ENCODE measurements at regions not wholly inside any gene's neighbourhood (a gene's known extent, or its start where the extent isn't known, plus 50 kb on each side); places are given as distances from the start of the nearest gene placed in this dataset.
"Not testable (repeated sequence)": the region's sequence is repeated elsewhere in the genome, so short reads cannot be mapped to it uniquely, and the experiment has no call there.

- no peak for DNase-seq
Observed at GRCh38 chr11:116698080-116698479, 74.7 kb downstream of the BUD13 start.

- DNase-seq, result no peak
Observed at GRCh38 chr11:116697639-116698038, 75.1 kb downstream of the BUD13 start.

DNA sequence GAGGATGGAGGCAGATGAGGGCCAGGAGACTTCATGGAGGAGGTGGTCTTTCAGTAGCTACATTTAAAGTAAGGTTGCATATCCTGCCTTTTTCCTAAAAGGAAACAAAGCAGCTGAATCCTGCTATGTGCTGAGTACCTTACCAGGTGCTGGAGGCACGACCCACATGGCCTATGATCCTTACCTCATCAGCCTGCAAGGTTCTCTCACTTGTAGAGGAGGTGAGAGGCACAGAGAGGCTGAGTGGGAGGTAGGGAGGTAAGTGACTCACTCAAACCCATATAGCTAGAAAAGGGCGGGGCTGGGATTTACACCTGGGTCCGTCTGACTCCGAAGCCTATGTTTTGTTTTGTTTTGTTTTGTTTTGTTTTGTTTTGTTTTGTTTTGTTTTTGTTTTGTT, 75.8 kb downstream of the BUD13 start:
- peak; percentile 38 for DNase-seq

DNA sequence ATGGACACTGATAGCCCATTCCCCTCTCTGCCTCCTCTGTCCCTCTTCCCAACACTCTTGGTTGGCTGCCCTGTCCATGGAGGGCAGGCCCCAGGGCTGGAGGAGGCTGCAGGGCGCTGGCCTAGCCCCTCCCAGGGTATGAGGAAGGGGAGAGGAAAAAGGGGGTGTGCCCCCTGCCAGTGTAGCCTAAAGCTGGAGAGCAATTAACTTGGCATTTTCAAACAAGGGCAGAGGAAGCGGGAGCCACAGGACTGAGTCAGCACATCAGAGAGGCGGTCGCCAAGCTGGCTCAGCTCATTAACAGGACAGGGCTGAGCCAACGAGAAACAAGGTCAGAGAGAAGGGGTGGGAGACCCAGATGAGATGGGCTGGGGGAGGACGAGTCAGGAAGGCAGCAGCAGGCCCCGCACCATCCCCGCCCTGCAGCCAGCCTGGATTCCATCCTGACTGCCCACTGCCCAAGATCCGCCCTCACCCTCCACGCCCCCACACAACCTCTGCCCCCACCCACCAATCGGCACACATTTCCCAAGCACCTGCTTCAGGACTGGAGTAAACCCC, 76.3 kb downstream of the BUD13 start:
- no peak for DNase-seq

DNA sequence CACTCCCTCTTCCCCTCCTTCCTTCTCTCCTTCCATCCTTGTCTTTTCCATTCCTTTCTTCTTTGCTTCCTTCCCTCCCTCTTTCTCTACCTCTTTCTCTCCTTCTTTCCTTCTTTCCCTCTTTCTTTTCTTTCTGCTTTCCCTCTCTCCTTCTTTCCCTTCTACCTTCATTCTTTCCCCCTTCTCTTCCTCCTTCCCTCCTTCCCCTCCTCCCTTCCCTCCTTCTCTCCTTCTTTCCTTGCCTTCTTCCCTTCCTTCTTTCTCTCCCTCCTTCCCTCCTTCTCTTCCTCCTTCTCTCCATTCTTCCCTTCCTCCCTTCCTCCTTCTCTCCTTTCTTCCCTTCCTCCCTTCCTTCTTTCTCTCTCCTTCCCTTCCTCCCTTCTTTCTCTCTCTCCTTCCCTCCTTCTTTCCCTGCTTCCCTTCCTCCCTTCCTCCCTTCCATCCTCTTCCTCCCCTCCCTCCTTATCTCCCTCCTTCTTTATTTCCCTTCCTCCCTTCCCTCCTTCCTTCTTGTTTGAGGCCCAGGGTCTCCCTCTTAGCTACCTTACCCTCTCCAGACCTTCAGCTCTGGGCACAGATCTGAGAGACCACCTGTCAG, 77.0 kb downstream of the BUD13 start:
- no peak for DNase-seq

DNA sequence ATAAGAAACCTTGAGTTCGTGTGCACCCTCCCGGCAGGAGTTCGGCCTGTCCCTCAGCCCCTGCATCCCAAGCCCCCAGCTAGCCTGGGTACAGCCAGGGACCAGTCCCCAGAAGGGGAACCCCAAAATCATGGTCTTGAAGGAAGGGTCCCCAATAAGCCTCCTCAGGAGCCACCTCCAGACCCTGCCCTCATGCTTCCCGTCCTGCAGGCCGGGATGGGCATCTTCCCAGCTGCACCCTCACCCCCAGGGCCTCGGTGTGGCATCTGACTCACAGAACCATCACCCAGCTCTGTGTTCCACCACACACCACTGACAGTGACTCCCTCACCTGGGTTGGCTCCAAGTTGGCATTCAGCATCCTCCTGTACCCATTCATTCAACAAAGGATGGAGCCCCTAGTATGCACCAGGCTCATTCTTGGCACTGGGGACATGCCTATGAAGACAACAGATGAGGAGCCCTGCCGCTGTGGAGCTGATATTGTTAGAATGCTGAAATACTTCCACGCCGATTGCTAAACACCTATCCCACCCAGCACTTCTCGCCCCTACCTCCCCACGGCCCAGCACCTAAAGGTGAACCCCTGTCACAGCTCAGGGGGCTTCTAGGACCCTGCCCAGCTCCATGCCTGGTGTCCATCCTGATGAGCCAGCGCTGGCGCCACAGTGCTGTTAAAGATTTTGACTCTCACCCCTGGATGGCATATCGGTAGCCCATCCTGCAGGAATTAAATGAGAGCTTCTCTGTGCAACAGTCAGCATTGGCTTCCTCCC, 77.8 kb downstream of the BUD13 start:
- no peak for DNase-seq

- no peak for DNase-seq
Observed at GRCh38 chr11:116694349-116694725, 78.5 kb downstream of the BUD13 start.

- DNase-seq, result no peak
Observed at GRCh38 chr11:116693593-116694348, 79.0 kb downstream of the BUD13 start.

- DNase-seq, result no peak
Observed at GRCh38 chr11:116693102-116693570, 79.7 kb downstream of the BUD13 start.

DNA sequence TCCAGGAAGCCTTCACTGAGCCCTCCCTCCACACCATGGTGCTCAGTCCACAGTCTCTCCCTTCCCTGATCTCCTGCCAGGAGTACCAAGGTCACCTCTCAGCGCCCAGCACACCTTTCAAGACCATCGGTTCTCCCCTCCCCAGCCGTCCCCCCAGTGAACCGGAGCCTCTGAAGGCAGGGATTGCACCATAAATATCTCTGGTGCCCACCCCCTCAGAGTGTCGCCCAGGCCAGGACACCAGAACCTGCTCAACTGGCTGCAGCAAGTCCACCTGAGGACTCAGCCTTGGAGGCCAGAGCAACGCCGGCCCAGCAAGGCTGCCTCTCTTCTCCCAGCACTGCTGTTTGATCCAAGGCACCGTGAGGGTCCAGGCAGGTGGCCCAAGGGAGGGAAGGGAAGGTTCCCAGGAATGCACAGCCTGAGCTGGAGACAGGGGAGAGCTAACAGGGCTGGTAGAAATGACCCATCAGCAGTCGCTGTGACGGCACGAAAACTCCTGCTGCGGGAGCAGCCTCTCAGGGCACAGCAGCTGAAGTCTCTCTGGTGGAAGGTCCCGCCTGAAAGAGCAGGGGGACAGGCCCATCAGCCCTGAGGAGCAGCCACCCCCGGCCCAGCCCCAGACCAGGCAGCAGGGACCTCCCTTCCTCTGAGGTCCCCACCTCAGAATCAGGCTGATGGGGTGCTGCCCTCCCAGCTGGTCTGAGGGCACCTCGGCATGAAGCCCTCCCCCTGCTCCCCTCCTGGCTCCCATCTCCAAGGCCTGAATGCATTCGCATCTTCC, 80.3 kb downstream of the BUD13 start:
- no peak for DNase-seq

GRCh38 chr11:116691771-116692177, 81.0 kb downstream of the BUD13 start:
- DNase-seq, result no peak

- DNase-seq, result no peak
Observed at GRCh38 chr11:116690611-116691010, 82.2 kb downstream of the BUD13 start.

- DNase-seq, result no peak
Observed at GRCh38 chr11:116689413-116690127, 83.2 kb downstream of the BUD13 start.

DNA sequence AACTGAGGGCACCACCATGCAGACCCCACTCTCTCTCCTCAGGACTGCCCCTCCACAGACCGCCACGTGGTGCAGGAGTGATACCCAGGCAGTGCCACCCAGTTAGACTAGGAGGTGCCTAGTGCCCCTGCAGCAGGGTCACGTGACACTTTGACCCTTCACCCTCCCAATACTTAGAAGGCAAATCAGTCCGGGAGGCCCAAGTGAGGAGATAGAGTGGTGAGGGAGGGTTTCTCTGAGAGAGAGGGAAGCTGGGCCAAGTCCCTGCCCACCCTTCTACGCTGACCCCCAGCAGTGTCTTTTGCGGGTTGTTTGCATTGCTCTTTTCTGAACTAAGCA, 84.6 kb downstream of the BUD13 start:
- no peak for DNase-seq

DNA sequence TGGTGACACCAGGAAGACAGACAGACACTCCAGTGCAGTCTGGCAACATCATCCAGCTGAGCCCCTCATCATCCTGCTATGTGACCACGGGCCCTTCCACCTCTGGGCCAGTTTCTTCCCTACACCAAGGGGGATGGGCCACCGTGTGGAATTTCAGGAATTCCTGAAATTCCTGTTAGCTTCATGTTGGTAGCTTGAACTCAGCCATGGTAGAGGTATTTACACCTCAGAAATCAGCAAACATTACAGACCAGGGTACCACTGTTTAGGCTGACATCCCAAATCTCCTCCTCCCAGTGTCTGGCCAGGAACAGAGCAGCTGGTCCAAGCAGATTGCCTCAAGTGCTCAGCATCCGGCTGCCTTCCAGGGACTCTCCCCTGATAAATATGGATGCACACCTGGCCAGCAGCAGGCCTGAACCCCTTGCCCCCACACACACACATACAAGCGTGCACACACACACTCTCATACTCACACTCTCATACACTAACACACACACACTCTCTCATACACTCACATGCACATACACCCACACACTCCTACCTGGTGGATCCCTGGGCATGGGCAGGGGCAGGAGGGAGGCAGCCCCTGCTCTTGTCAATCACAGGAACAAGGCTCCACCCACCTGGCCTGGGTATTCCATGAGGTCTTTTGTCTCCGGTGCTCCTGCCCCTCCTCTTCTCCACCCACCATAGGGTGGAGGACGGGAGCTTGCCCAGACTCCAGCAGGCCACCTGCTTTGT, 85.2 kb downstream of the BUD13 start:
- DNase-seq, result peak; percentile 47

GRCh38 chr11:116686866-116687265, 85.9 kb downstream of the BUD13 start:
- no peak for DNase-seq

- no peak for DNase-seq
Observed at GRCh38 chr11:116683982-116684381, 88.8 kb downstream of the BUD13 start.

- DNase-seq, result no peak
Observed at GRCh38 chr11:116680349-116681125, 92.2 kb downstream of the BUD13 start.

- no peak for DNase-seq
Observed at GRCh38 chr11:116678887-116679286, 93.9 kb downstream of the BUD13 start.

GRCh38 chr11:116667318-116667717, 105.5 kb downstream of the BUD13 start:
- not testable (repeated sequence) for DNase-seq
